WI38 (cell line): ENCODE measurements at regions not wholly inside any gene's neighbourhood (a gene's known extent, or its start where the extent isn't known, plus 50 kb on each side); places are given as distances from the start of the nearest gene placed in this dataset.

Source experiments
- H3K4me3 ChIP-seq: 2 replicates; pipeline ENCODE4 v1.5.1; 2011; ENCODE audit warnings: low read depth, mild to moderate bottlenecking, control low read depth, low read length
- CTCF ChIP-seq: IDR thresholded peaks from 2 replicates; pipeline ENCODE4 v1.5.1; 2012; ENCODE audit warnings: low read depth, mild to moderate bottlenecking, control low read depth, low read length

GRCh38 chr1:243977094-243977493 is 74.0 kb upstream of the ZBTB18 start:
- H3K4me3 ChIP-seq = no peak overlapping the region

GRCh38 chr1:243974451-243975292 is 76.4 kb upstream of the ZBTB18 start:
- no peak overlapping the region for H3K4me3 ChIP-seq
- no peak for TF ChIP-seq CTCF

More at GRCh38 chr1:243977094-243977493, 74.0 kb upstream of the ZBTB18 start:
- no peak for TF ChIP-seq CTCF

- H3K4me3 ChIP-seq = no peak overlapping the region
- TF ChIP-seq CTCF = no peak
These were observed 77.9 kb upstream of the ZBTB18 start for GRCh38 chr1:243973169-243973568.

GRCh38 chr1:243970077-243970476 is 81.0 kb upstream of the ZBTB18 start:
- no peak for TF ChIP-seq CTCF
- H3K4me3 ChIP-seq = no peak overlapping the region

DNA sequence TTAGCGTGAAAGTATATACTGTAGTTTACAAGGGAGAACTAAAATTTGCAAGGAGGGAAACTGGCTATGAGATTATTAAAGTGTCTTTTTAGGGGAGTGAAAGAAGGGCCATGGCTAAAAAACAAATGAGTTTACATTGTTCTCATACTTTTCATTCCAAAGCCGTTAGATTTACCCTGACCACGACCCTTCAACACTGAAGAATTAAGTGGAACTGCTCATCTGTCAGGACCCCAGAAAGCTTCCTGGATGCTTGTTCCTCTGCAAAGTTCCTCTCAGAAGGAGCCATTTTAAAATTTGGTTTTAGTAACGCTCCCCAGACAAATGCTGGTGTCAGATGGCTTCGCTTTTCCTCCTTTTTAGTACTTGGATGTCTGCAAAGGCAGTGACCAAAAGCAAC is 82.7 kb upstream of the ZBTB18 start:
- no peak overlapping the region for H3K4me3 ChIP-seq
- no peak for TF ChIP-seq CTCF

- H3K4me3 ChIP-seq = no peak overlapping the region
- no peak for TF ChIP-seq CTCF
These were observed 86.2 kb upstream of the ZBTB18 start for GRCh38 chr1:243964915-243965314.

DNA sequence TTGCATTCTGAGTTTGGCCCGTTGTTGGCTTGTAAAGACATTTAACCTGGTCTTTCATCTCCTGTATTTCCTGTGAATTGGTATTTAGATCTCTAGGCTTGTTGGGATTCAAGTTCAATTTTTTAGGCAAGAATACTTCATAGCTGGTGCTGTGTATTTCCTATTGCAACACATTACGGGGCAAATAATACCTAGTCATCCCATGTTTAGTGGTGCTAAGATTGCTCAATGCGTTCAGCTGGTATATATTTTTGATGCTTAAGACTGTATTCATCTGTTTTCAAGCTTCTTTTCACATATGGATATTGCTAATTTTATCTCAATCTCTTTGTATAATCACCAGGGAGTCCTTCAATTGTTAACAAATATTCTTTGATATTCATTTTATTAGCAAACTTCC is 87.5 kb upstream of the ZBTB18 start:
- no peak overlapping the region for H3K4me3 ChIP-seq
- no peak for TF ChIP-seq CTCF
